BJ (cell line): ENCODE measurements at regions not wholly inside any gene's neighbourhood (a gene's known extent, or its start where the extent isn't known, plus 50 kb on each side); places are given as distances from the start of the nearest gene placed in this dataset.

Experiments
- CTCF ChIA-PET: fragments of 350-600 bp; formaldehyde crosslinking; extraction: SDS; loops from one replicate; lab custom pipeline; 2021; ENCODE audit warnings: antibody characterized with exemption, inconsistent platforms; lab: Yijun Ruan, JAX
- POLR2A ChIA-PET: fragments of 300-600 bp; sonication (Branson Sonifier 250); formaldehyde crosslinking; extraction: SDS; loops from one replicate; lab custom pipeline; 2021; ENCODE audit warnings: antibody characterized with exemption; lab: Charles Lee
- DNase-seq: peaks from one replicate; pipeline ENCODE4 v3.0.0-alpha.2; 2011; ENCODE audit warnings: low read depth
- H3K27me3 ChIP-seq: 2 replicates; pipeline ENCODE4 v1.6.0; 2011; ENCODE audit warnings: low read length; ENCODE audit not compliant: control insufficient read depth, insufficient read depth
- H3K36me3 ChIP-seq: 2 replicates; pipeline ENCODE4 v1.5.1; 2011; ENCODE audit warnings: low read length; ENCODE audit not compliant: control insufficient read depth, insufficient read depth
- H3K4me3 ChIP-seq: 2 replicates; pipeline ENCODE4 v1.5.1; 2011; ENCODE audit warnings: low read depth, mild to moderate bottlenecking, control low read depth, low read length
- TF ChIP-seq, protein P1 (sequence below): IDR thresholded peaks from 2 replicates; pipeline ENCODE4 v1.5.1; 2011; ENCODE audit warnings: low read depth, mild to moderate bottlenecking, control low read depth, inconsistent platforms, low read length, moderate library complexity; ENCODE audit not compliant: insufficient read depth

DNA sequence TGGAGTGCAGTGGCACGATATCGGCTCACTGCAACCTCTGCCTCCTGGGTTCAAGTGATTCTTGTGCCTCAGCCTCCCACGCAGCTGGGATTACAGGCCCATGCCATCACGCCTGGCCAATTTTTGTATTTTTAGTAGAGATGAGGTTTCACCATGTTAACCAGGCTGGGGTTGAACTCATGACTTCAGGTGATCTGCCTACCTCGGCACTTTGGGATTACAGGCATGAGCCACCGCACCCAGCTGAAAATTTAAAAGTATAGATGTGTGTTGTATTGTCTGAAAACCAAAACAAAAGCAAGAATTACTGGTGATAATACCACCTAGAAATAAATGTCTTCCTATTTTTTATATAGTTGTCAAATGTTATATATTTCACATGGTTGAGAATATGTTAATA, 162.0 kb upstream of the DMRT1 start:
- Histone ChIP-seq H3K36me3 (no peaks in the 10 kb centered on the region), H3K27me3 (no peaks in the 10 kb centered on the region), H3K4me3 (no peak overlapping the region)
- CTCF ChIA-PET, result no interaction called here
- TF ChIP-seq, protein P1, sequence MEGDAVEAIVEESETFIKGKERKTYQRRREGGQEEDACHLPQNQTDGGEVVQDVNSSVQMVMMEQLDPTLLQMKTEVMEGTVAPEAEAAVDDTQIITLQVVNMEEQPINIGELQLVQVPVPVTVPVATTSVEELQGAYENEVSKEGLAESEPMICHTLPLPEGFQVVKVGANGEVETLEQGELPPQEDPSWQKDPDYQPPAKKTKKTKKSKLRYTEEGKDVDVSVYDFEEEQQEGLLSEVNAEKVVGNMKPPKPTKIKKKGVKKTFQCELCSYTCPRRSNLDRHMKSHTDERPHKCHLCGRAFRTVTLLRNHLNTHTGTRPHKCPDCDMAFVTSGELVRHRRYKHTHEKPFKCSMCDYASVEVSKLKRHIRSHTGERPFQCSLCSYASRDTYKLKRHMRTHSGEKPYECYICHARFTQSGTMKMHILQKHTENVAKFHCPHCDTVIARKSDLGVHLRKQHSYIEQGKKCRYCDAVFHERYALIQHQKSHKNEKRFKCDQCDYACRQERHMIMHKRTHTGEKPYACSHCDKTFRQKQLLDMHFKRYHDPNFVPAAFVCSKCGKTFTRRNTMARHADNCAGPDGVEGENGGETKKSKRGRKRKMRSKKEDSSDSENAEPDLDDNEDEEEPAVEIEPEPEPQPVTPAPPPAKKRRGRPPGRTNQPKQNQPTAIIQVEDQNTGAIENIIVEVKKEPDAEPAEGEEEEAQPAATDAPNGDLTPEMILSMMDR, result no peak
- no peak for DNase-seq
- POLR2A ChIA-PET, result no interaction called here

DNA sequence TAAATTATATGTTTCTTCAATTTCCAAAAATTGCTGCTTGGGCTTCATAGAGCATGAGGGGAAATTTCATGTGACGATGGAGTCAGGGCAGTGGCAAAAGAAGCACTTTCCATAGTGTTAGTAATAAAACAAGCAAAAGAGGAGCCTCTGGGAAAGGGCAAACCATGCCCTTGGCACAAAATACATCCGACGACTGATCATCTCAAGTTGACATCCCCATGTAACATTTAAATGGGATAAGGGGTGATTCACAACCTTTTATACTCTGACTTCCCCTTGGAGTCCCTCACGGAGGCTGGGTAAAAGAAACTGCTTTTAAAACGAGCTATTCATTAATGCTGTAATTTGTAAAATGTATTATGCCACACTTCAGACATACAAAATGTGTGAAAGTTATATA, 161.4 kb upstream of the DMRT1 start:
- ChIA-PET CTCF (no interaction called here), POLR2A (no interaction called here)
- H3K36me3 ChIP-seq, result no peaks in the 10 kb centered on the region
- H3K4me3 ChIP-seq, result no peak overlapping the region
- TF ChIP-seq, protein P1, result no peak
- no peaks in the 10 kb centered on the region for H3K27me3 ChIP-seq
- DNase-seq, result no peak

DNA sequence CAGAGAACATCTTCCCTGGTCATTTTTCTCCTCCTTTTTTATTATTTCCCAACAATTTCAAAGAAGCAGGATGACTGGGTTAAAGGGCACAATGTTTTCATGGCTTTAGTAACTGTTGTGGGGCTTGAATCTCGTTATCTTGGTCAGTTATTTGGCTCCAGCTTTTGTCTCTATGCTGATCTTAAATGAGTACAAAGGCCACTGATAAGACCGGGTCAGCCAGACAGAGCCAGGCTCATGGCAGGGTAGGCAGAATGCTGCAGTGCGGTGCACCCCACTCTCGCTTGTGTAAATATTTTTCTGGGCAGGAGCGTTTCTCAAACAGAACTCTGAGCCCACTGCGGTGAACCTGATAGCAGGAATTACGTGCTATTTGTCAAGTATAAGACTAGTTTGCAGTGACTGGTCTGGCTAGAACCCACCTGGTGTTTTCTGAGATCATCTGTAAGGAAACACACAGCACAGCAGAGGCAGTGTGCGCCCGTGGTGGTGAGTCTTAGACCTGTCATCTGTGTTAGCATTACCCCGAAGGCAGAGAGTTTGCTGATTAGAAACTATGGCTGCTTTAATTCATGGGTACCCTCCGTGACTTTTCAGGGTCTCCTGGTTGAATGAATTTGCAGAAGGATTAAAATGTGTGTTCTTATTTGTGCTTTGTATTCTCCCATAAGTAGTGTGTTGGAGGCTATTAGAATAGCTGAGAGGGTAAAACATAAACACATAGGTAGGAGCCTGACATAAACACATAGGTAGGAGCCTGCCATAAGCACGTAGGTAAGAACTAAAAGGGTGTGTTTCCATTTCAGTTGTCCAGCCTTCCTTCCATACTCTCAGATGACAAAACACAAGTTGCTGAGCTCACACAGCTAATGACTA, 158.6 kb upstream of the DMRT1 start:
- ChIA-PET CTCF (interaction anchor here (0.7 to 2.8 kb wide), 9 partner anchors 9 to 82 kb away, joined by 3 to 12 read pairs (median 3); no protein-coding TSS in a partner anchor), POLR2A (no interaction called here)
- no peak for DNase-seq
- no peak overlapping the region for H3K4me3 ChIP-seq
- TF ChIP-seq, protein P1, result no peak
- H3K36me3 ChIP-seq, result no peaks in the 10 kb centered on the region
- no peaks in the 10 kb centered on the region for H3K27me3 ChIP-seq

DNA sequence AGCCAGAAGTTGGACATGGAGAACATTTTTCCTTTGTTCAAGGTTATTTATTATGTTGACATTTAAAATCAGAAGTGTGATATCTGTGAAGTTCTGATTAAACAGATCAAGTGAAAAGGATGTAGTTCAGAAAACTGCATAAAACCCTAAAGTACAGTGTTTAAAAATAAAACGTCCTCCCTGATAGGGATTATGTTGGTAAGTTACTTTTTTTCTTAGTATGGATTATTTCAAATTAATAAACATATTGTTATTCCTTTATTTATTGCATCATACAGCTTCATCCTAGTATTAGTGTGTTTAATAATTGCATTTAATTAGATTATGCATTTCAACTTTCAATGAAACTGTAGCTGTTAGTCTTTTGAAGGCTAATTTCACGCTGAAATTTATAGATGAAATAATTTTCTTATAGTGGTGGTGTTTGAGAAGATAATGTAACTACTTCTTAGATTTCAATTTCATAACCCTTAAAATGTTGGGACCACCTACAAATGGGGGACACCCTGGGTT, 157.9 kb upstream of the DMRT1 start:
- no peak overlapping the region for H3K4me3 ChIP-seq
- H3K36me3 ChIP-seq, result no peaks in the 10 kb centered on the region
- CTCF ChIA-PET, result interaction anchor here (0.8 to 2.8 kb wide), 9 partner anchors 10 to 81 kb away, joined by 3 to 12 read pairs (median 4); no protein-coding TSS in a partner anchor
- H3K27me3 ChIP-seq, result no peaks in the 10 kb centered on the region
- POLR2A ChIA-PET, result interaction anchor here (1.8 kb wide), 1 partner anchor 20 kb away, joined by 6 read pairs; no protein-coding TSS in a partner anchor
- no peak for DNase-seq
- TF ChIP-seq, protein P1, result no peak
